ENCODE measurements at regions not wholly inside any gene's neighbourhood (a gene's known extent, or its start where the extent isn't known, plus 50 kb on each side); places are given as distances from the start of the nearest gene placed in this dataset.
"Not testable (repeated sequence)": the region's sequence is repeated elsewhere in the genome, so short reads cannot be mapped to it uniquely, and the experiment has no call there.

DNA sequence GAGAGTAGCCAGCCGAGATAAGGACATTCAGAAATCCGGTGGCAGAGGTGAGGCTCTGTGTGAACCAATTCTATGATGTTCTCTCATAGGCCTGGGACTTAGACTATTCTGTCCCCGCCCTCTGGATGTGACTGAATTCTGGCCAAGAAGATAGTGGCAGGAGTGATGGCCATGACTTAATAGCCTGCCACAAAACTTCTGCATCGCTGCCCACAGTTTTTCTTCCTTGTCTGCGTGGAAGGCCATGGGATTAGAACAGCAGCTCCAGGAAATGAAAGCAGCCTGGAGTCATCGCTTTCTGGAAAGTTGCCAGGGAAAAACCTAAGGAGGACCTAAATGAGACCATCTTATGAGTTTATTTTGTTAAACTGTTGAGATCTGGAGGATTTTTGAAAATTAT is 134.7 kb downstream of the F11 start:
- no peaks in the 10 kb centered on the region for H3K36me3 ChIP-seq (ENCODE audit: control insufficient read depth, insufficient read depth, low read length)
- no peaks in the 10 kb centered on the region for H3K27me3 ChIP-seq (ENCODE audit: control insufficient read depth, insufficient read depth, low read length)
- TF ChIP-seq, protein P1, sequence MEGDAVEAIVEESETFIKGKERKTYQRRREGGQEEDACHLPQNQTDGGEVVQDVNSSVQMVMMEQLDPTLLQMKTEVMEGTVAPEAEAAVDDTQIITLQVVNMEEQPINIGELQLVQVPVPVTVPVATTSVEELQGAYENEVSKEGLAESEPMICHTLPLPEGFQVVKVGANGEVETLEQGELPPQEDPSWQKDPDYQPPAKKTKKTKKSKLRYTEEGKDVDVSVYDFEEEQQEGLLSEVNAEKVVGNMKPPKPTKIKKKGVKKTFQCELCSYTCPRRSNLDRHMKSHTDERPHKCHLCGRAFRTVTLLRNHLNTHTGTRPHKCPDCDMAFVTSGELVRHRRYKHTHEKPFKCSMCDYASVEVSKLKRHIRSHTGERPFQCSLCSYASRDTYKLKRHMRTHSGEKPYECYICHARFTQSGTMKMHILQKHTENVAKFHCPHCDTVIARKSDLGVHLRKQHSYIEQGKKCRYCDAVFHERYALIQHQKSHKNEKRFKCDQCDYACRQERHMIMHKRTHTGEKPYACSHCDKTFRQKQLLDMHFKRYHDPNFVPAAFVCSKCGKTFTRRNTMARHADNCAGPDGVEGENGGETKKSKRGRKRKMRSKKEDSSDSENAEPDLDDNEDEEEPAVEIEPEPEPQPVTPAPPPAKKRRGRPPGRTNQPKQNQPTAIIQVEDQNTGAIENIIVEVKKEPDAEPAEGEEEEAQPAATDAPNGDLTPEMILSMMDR (IDR thresholded peaks at IDR 0.05; ENCODE audit: insufficient read depth, low read length, severe bottlenecking), result no peak
- H3K4me3 ChIP-seq (ENCODE audit: low read depth, low read length), result no peak overlapping the region
- no peak for FAIRE-seq
- peak; percentile 35 for DNase-seq (ENCODE audit: low read depth)

DNA sequence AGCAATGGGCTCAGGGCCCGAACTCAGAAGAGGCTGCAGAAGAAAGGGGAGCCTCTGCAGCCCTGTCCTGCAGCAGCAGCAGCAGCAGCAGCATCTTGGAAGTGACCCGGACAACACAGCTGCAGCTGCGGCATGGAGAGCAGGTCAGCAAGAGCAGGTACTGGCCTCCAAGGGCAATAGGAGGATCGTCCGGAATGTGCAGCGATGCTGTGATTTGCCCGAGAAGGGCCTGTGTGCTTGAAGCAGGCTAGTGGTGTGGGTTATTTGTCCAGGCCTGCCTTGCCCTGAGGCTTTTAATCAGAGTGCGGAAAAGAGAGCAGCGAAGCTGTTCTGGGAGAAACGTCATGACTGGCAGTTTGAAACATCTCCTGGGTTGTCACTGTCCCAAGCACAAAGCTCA is 126.0 kb downstream of the F11 start:
- H3K27me3 ChIP-seq (ENCODE audit: control insufficient read depth, insufficient read depth, low read length), result no peaks in the 10 kb centered on the region
- H3K36me3 ChIP-seq (ENCODE audit: control insufficient read depth, insufficient read depth, low read length), result no peaks in the 10 kb centered on the region
- TF ChIP-seq, protein P1 (IDR thresholded peaks at IDR 0.05; ENCODE audit: insufficient read depth, low read length, severe bottlenecking), result no peak
- no peak for DNase-seq (ENCODE audit: low read depth)
- no peak overlapping the region for H3K4me3 ChIP-seq (ENCODE audit: low read depth, low read length)
- no peak for FAIRE-seq

DNA sequence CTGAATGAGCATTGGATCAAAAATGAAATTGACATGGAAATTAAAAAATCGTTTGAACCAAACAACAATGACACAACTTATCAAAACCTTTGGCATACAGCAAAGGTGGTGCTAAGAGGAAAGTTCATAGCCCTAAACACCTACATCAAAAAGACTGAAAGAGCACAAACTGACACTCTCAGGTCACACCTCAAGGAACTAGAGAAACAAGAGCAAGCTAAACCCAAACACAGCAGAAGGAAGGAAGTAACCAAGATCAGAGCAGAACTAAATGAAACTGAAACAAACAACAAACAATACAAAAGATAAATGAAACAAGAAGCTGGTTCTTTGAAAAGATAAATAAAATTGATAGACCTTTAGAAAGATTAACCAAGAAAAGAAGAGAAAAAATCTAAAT is 118.3 kb downstream of the F11 start:
- H3K27me3 ChIP-seq (ENCODE audit: control insufficient read depth, insufficient read depth, low read length); FAIRE-seq; H3K36me3 ChIP-seq (ENCODE audit: control insufficient read depth, insufficient read depth, low read length); H3K4me3 ChIP-seq (ENCODE audit: low read depth, low read length); DNase-seq (ENCODE audit: low read depth): not testable (repeated sequence)

DNA sequence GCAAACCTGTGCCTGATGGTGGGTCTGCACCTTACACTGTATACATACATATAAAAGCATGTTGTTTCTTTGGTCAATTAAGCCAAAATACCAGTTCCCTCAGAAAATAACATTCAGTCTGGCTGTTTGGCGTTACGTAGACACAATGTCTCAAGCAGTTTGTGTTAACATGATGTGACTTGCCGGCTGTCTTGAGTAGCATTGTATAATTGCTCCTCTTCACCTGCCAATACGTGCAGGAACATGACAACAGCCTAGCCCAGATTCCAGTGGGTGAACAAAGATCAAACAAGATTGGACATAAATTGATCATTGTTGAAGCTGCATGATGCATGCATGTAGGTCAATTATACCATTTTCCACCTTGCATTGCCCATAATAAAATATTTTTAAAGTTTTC is 102.3 kb downstream of the F11 start:
- Histone ChIP-seq H3K27me3 (ENCODE audit: control insufficient read depth, insufficient read depth, low read length) (no peaks in the 10 kb centered on the region), H3K4me3 (ENCODE audit: low read depth, low read length) (no peak overlapping the region), H3K36me3 (ENCODE audit: control insufficient read depth, insufficient read depth, low read length) (no peaks in the 10 kb centered on the region)
- FAIRE-seq, result no peak
- TF ChIP-seq, protein P1 (IDR thresholded peaks at IDR 0.05; ENCODE audit: insufficient read depth, low read length, severe bottlenecking), result no peak
- DNase-seq (ENCODE audit: low read depth), result peak; percentile 97

DNA sequence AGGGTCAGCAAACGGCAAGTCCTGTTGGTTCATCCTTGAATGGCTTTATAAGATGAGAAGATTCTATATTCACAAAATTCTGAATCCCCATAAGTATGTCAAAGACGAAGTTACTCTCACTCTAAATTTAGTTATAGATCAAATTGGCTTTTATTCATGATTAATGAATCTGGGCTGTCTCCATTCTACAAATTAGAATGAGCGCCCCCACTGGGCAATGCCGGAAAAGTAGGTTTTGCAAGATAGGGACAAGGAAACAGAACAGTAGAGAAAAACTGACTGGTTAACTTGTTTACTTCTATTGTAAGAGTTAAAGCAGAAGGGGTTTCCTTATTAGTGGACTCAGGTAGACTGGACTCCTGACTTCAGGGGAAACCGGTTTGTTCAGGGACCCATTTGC is 100.3 kb downstream of the F11 start:
- no peak for DNase-seq (ENCODE audit: low read depth)
- TF ChIP-seq, protein P1 (IDR thresholded peaks at IDR 0.05; ENCODE audit: insufficient read depth, low read length, severe bottlenecking), result no peak
- no peaks in the 10 kb centered on the region for H3K36me3 ChIP-seq (ENCODE audit: control insufficient read depth, insufficient read depth, low read length)
- no peak for FAIRE-seq
- H3K27me3 ChIP-seq (ENCODE audit: control insufficient read depth, insufficient read depth, low read length), result no peaks in the 10 kb centered on the region
- H3K4me3 ChIP-seq (ENCODE audit: low read depth, low read length), result no peak overlapping the region

DNA sequence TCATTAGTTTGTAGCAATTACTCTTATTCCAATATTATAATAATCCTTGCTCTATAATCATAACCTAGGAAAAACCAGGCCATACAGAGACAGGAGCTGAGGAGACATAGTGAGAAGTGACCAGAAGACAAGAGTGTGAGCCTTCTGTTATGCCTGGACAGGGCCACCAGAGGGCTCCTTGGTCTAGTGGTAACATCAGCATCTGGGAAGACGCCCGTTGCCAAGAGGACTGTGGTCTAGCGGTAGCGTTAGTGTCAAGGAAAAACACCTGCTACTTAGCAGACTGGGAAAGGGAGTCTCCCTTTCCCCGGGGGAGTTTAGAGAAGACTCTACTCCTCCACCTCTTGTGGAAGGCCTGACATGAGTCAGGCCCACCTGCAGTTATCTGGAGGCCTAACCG is 97.0 kb downstream of the F11 start:
- not testable (repeated sequence) for H3K4me3 ChIP-seq (ENCODE audit: low read depth, low read length); H3K36me3 ChIP-seq (ENCODE audit: control insufficient read depth, insufficient read depth, low read length); DNase-seq (ENCODE audit: low read depth); FAIRE-seq; H3K27me3 ChIP-seq (ENCODE audit: control insufficient read depth, insufficient read depth, low read length)
- TF ChIP-seq, protein P1 (IDR thresholded peaks at IDR 0.05; ENCODE audit: insufficient read depth, low read length, severe bottlenecking), result peak; percentile 2

Measured in bronchial epithelial cell (primary cell).